ENCODE measurements at regions not wholly inside any gene's neighbourhood (a gene's known extent, or its start where the extent isn't known, plus 50 kb on each side); places are given as distances from the start of the nearest gene placed in this dataset.

- Histone ChIP-seq H3K27me3 (ENCODE audit: low read depth, low read length) (no peaks in the 10 kb centered on the region), H2AFZ (ENCODE audit: low read depth, low read length) (no peak overlapping the region), H3K9me3 (ENCODE audit: insufficient read depth, low read length) (no peaks in the 10 kb centered on the region), H3K4me2 (ENCODE audit: low read length) (no peak overlapping the region), H3K9ac (ENCODE audit: low read length) (no peak overlapping the region), H3K27ac (ENCODE audit: low read length) (no peak overlapping the region), H3K36me3 (replicated peaks; ENCODE audit: low read depth, low read length) (no peaks in the 10 kb centered on the region), H3K4me1 (ENCODE audit: low read length) (no peaks in the 10 kb centered on the region), H4K20me1 (ENCODE audit: insufficient read depth, low read length) (no peaks in the 10 kb centered on the region), H3K4me3 (ENCODE audit: low read length) (no peak overlapping the region), H3K79me2 (ENCODE audit: low read length) (no peaks in the 10 kb centered on the region)
- TF ChIP-seq CTCF (IDR thresholded peaks at IDR 0.05; ENCODE audit: low read depth, low read length) (no peak), EZH2phosphoT487 (IDR thresholded peaks at IDR 0.05; ENCODE audit: low read depth) (no peak)
These were observed 96.4 kb upstream of the MED14 start for GRCh38 chrX:40831750-40832149.

GRCh38 chrX:40832723-40833122, 97.4 kb upstream of the MED14 start:
- H3K4me2 ChIP-seq (ENCODE audit: low read length): no peak overlapping the region
- H2AFZ ChIP-seq (ENCODE audit: low read depth, low read length): no peak overlapping the region
- H3K4me1 ChIP-seq (ENCODE audit: low read length): no peaks in the 10 kb centered on the region
- H3K9me3 ChIP-seq (ENCODE audit: insufficient read depth, low read length): no peaks in the 10 kb centered on the region
- TF ChIP-seq CTCF (IDR thresholded peaks at IDR 0.05; ENCODE audit: low read depth, low read length) (no peak), EZH2phosphoT487 (IDR thresholded peaks at IDR 0.05; ENCODE audit: low read depth) (no peak)
- no peaks in the 10 kb centered on the region for H3K36me3 ChIP-seq (replicated peaks; ENCODE audit: low read depth, low read length)
- no peak overlapping the region for H3K9ac ChIP-seq (ENCODE audit: low read length)
- no peaks in the 10 kb centered on the region for H4K20me1 ChIP-seq (ENCODE audit: insufficient read depth, low read length)
- H3K27me3 ChIP-seq (ENCODE audit: low read depth, low read length): no peaks in the 10 kb centered on the region
- H3K79me2 ChIP-seq (ENCODE audit: low read length): no peaks in the 10 kb centered on the region
- H3K4me3 ChIP-seq (ENCODE audit: low read length): no peak overlapping the region
- no peak overlapping the region for H3K27ac ChIP-seq (ENCODE audit: low read length)

- no peak overlapping the region for H3K9ac ChIP-seq (ENCODE audit: low read length)
- no peak overlapping the region for H2AFZ ChIP-seq (ENCODE audit: low read depth, low read length)
- no peaks in the 10 kb centered on the region for H3K27me3 ChIP-seq (ENCODE audit: low read depth, low read length)
- H3K27ac ChIP-seq (ENCODE audit: low read length): no peak overlapping the region
- no peak overlapping the region for H3K4me3 ChIP-seq (ENCODE audit: low read length)
- H3K4me2 ChIP-seq (ENCODE audit: low read length): no peak overlapping the region
- no peaks in the 10 kb centered on the region for H3K4me1 ChIP-seq (ENCODE audit: low read length)
- H4K20me1 ChIP-seq (ENCODE audit: insufficient read depth, low read length): no peaks in the 10 kb centered on the region
- H3K9me3 ChIP-seq (ENCODE audit: insufficient read depth, low read length): no peaks in the 10 kb centered on the region
- TF ChIP-seq CTCF (IDR thresholded peaks at IDR 0.05; ENCODE audit: low read depth, low read length) (no peak), EZH2phosphoT487 (IDR thresholded peaks at IDR 0.05; ENCODE audit: low read depth) (no peak)
- H3K79me2 ChIP-seq (ENCODE audit: low read length): no peaks in the 10 kb centered on the region
- H3K36me3 ChIP-seq (replicated peaks; ENCODE audit: low read depth, low read length): no peaks in the 10 kb centered on the region
These were observed 98.9 kb upstream of the MED14 start for GRCh38 chrX:40834225-40834624.

- Histone ChIP-seq H3K27ac (ENCODE audit: low read length) (no peak overlapping the region), H2AFZ (ENCODE audit: low read depth, low read length) (no peak overlapping the region), H3K79me2 (ENCODE audit: low read length) (no peaks in the 10 kb centered on the region), H3K27me3 (ENCODE audit: low read depth, low read length) (no peaks in the 10 kb centered on the region), H3K9ac (ENCODE audit: low read length) (no peak overlapping the region), H3K4me3 (ENCODE audit: low read length) (no peak overlapping the region), H3K9me3 (ENCODE audit: insufficient read depth, low read length) (no peaks in the 10 kb centered on the region), H3K36me3 (replicated peaks; ENCODE audit: low read depth, low read length) (no peaks in the 10 kb centered on the region), H4K20me1 (ENCODE audit: insufficient read depth, low read length) (no peaks in the 10 kb centered on the region), H3K4me2 (ENCODE audit: low read length) (no peak overlapping the region), H3K4me1 (ENCODE audit: low read length) (no peaks in the 10 kb centered on the region)
- no peak for TF ChIP-seq CTCF (IDR thresholded peaks at IDR 0.05; ENCODE audit: low read depth, low read length)
- no peak for TF ChIP-seq EZH2phosphoT487 (IDR thresholded peaks at IDR 0.05; ENCODE audit: low read depth)
These were observed 100.2 kb upstream of the MED14 start for GRCh38 chrX:40835526-40835925.
